ENCODE measurements at regions not wholly inside any gene's neighbourhood (a gene's known extent, or its start where the extent isn't known, plus 50 kb on each side); places are given as distances from the start of the nearest gene placed in this dataset.
"Not testable (repeated sequence)": the region's sequence is repeated elsewhere in the genome, so short reads cannot be mapped to it uniquely, and the experiment has no call there.

DNA sequence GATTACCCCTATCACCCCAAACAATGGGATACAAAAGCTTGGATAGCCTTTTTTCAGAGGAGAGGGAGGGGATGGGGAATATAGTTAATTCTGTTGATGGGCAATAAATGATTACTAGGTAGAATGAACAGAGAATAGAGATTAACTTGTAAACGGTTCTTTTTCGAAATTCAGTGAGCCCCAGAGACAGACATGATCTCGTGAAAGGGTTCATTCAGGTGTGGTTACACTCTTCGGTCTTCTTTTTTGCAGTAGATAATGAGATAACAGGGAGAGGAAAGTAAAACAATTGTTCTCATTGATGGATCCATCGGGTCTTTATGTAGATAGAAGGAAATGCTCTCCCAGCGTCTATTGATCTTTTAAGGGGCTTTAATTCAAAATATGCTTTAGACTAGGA, 69.3 kb upstream of the RASSF8 start:
- no peak overlapping the region for H3K4me3 ChIP-seq (replicated peaks; ENCODE audit: low read depth, low read length)
- TF ChIP-seq, protein P1, sequence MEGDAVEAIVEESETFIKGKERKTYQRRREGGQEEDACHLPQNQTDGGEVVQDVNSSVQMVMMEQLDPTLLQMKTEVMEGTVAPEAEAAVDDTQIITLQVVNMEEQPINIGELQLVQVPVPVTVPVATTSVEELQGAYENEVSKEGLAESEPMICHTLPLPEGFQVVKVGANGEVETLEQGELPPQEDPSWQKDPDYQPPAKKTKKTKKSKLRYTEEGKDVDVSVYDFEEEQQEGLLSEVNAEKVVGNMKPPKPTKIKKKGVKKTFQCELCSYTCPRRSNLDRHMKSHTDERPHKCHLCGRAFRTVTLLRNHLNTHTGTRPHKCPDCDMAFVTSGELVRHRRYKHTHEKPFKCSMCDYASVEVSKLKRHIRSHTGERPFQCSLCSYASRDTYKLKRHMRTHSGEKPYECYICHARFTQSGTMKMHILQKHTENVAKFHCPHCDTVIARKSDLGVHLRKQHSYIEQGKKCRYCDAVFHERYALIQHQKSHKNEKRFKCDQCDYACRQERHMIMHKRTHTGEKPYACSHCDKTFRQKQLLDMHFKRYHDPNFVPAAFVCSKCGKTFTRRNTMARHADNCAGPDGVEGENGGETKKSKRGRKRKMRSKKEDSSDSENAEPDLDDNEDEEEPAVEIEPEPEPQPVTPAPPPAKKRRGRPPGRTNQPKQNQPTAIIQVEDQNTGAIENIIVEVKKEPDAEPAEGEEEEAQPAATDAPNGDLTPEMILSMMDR (IDR thresholded peaks at IDR 0.05; ENCODE audit: low read length, missing control alignments), result no peak
- DNase-seq (ENCODE audit: low read depth), result no peak

- DNase-seq (ENCODE audit: low read depth), result not testable (repeated sequence)
These were observed 67.4 kb upstream of the RASSF8 start for GRCh38 chr12:25891095-25891494.

GRCh38 chr12:25894759-25895158, 63.7 kb upstream of the RASSF8 start:
- no peak for DNase-seq (ENCODE audit: low read depth)
- TF ChIP-seq, protein P1 (IDR thresholded peaks at IDR 0.05; ENCODE audit: low read length, missing control alignments), result no peak
- no peak overlapping the region for H3K4me3 ChIP-seq (replicated peaks; ENCODE audit: low read depth, low read length)

More at GRCh38 chr12:25891095-25891494, 67.4 kb upstream of the RASSF8 start:
- not testable (repeated sequence) for H3K4me3 ChIP-seq (replicated peaks; ENCODE audit: low read depth, low read length)

DNA sequence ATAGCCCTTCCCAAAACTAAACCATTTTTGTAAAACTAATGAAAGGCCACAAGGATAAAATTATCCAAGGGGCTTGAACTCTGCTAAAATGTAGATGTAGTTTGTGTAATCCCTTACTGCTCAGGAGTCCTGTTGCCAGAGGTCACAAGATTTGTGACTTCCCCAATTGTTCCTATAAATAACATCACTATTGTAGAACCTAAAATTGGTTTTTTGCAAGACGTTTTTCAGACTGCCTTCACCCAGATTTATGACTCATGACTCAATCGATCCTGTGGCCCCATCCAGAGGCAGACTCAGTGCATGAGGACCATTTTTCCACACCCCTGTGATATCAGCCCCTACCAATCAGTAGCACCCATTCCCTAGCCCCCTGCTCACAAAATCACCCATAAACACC, 61.5 kb upstream of the RASSF8 start:
- DNase-seq (ENCODE audit: low read depth), result no peak
- TF ChIP-seq, protein P1 (IDR thresholded peaks at IDR 0.05; ENCODE audit: low read length, missing control alignments), result no peak
- no peak overlapping the region for H3K4me3 ChIP-seq (replicated peaks; ENCODE audit: low read depth, low read length)

DNA sequence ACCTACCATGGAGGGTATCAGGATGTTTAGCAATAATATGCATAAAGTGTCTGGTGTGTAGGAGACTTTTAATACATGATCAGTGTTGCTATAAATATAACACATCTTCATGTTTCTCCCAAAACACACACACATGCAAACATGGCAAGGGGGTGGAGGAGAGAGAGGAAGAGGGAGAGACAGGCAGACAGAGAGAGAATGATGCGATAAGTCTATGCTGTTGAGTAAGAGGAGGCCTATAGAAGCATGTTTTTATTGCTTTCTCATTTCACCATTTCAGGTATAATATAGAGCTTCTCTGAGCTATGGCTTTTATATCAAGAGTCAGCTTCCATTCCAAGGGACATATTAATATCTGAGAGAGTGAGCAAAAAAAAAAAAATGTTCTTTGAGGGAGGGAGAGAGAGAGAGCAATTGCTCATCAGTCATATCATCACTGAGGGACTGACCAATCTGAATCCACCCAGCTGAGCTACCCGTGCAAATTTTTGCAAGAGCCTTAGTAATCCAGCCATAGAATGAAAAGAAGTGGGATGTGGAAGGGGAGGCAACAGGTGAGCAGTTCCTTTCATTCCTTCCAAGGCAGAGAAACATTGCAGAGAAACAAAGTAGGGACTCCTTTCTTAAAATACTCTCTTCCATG, 54.8 kb upstream of the RASSF8 start:
- TF ChIP-seq, protein P1 (IDR thresholded peaks at IDR 0.05; ENCODE audit: low read length, missing control alignments), result no peak
- no peak overlapping the region for H3K4me3 ChIP-seq (replicated peaks; ENCODE audit: low read depth, low read length)
- no peak for DNase-seq (ENCODE audit: low read depth)

- TF ChIP-seq, protein P1 (IDR thresholded peaks at IDR 0.05; ENCODE audit: low read length, missing control alignments), result no peak
- no peak overlapping the region for H3K4me3 ChIP-seq (replicated peaks; ENCODE audit: low read depth, low read length)
- peak; percentile 36 for DNase-seq (ENCODE audit: low read depth)
These were observed 54.0 kb upstream of the RASSF8 start for GRCh38 chr12:25904442-25904841.

DNA sequence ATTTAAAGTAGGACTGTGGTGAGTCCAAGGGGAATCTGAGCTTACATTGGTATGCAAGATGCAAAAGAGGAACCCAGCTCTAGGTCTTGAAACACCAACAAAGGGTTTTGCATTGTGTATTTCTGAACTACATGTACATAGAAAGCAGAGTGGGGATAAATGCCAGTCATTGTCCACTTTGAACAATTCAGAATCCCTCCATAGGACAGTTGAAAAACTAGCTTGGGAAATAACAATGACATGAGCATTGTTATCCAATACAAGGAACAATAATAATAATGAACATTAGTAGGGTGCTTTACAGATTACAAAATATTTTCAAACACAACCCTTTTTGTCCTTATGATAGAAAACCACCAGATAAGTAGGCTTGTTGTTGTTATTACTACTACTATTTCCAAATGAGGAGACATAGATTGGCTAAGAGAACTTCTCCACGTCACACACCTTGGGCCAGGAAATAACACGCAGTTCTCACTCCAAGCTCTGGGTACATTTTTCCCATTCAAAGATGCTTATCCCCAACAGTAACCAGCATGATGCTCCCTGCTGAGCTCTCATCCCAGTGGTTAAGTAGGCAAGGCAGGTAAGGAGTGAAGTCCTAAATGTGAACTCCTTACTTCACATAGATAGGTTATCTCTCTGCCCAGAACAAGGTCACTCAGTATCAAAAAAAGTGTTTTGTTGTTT, 51.7 kb upstream of the RASSF8 start:
- no peak overlapping the region for H3K4me3 ChIP-seq (replicated peaks; ENCODE audit: low read depth, low read length)
- TF ChIP-seq, protein P1 (IDR thresholded peaks at IDR 0.05; ENCODE audit: low read length, missing control alignments), result no peak
- no peak for DNase-seq (ENCODE audit: low read depth)

Data from fibroblast of pulmonary artery (primary cell).